ENCODE measurements at regions not wholly inside any gene's neighbourhood (a gene's known extent, or its start where the extent isn't known, plus 50 kb on each side); places are given as distances from the start of the nearest gene placed in this dataset.

- no peaks in the 10 kb centered on the region for H3K27me3 ChIP-seq
- H3K9me3 ChIP-seq, result no peaks in the 10 kb centered on the region
- no peak overlapping the region for H3K4me3 ChIP-seq
- no peaks in the 10 kb centered on the region for H3K4me1 ChIP-seq
- DNase-seq, result no peak
- TF ChIP-seq EP300 (IDR thresholded peaks at IDR 0.05) (no peak), POLR2A (IDR thresholded peaks at IDR 0.05) (no peak), CTCF (IDR thresholded peaks at IDR 0.05) (no peak), POLR2AphosphoS5 (IDR thresholded peaks at IDR 0.05) (no peak)
- H3K27ac ChIP-seq, result no peak overlapping the region
- H3K36me3 ChIP-seq, result no peaks in the 10 kb centered on the region
- intact Hi-C loops (cut with DNase I), result no loop called here
These were observed 1304.8 kb downstream of the HACE1 start for GRCh38 chr6:103554911-103555310.

GRCh38 chr6:103538381-103538780 lies 1321.3 kb downstream of the HACE1 start:
- no peak for TF ChIP-seq POLR2A (IDR thresholded peaks at IDR 0.05)
- TF ChIP-seq EP300 (IDR thresholded peaks at IDR 0.05), result no peak
- TF ChIP-seq POLR2AphosphoS5 (IDR thresholded peaks at IDR 0.05), result no peak
- no peak for TF ChIP-seq CTCF (IDR thresholded peaks at IDR 0.05)
- Histone ChIP-seq H3K27ac (no peak overlapping the region), H3K27me3 (no peaks in the 10 kb centered on the region), H3K9me3 (no peaks in the 10 kb centered on the region), H3K4me3 (no peak overlapping the region), H3K36me3 (no peaks in the 10 kb centered on the region), H3K4me1 (peaks cover 0 to 6% (median 0%) of the 10 kb centered on the region in 4 donors)
- intact Hi-C loops (cut with DNase I), result no loop called here
- DNase-seq, result no peak
- 63 to 74% methylated on average over 1 of the region's 1 CpG for WGBS, 2 donors

GRCh38 chr6:103534814-103535213 lies 1324.9 kb downstream of the HACE1 start:
- H3K4me3 ChIP-seq, result no peak overlapping the region
- H3K4me1 ChIP-seq, result peaks cover 0 to 6% (median 0%) of the 10 kb centered on the region in 4 donors
- intact Hi-C loops (cut with DNase I), result no loop called here
- TF ChIP-seq CTCF (IDR thresholded peaks at IDR 0.05), result no peak
- TF ChIP-seq POLR2AphosphoS5 (IDR thresholded peaks at IDR 0.05), result no peak
- TF ChIP-seq EP300 (IDR thresholded peaks at IDR 0.05), result no peak
- no peak for TF ChIP-seq POLR2A (IDR thresholded peaks at IDR 0.05)
- H3K36me3 ChIP-seq, result no peaks in the 10 kb centered on the region
- WGBS, 2 donors, result 52 to 62% methylated on average over 2 of the region's 2 CpGs
- no peak overlapping the region for H3K27ac ChIP-seq
- H3K27me3 ChIP-seq, result no peaks in the 10 kb centered on the region
- H3K9me3 ChIP-seq, result no peaks in the 10 kb centered on the region
- DNase-seq, result no peak

- H3K27me3 ChIP-seq, result no peaks in the 10 kb centered on the region
- intact Hi-C loops (cut with DNase I), result no loop called here
These were observed 1325.6 kb downstream of the HACE1 start for GRCh38 chr6:103534095-103534494.

More at GRCh38 chr6:103534095-103534494, 1325.6 kb downstream of the HACE1 start:
- DNase-seq, result no peak
- Histone ChIP-seq H3K9me3 (no peaks in the 10 kb centered on the region), H3K27ac (no peak overlapping the region), H3K4me1 (peaks cover 0 to 6% (median 0%) of the 10 kb centered on the region in 4 donors), H3K4me3 (no peak overlapping the region), H3K36me3 (no peaks in the 10 kb centered on the region)
- 57 to 74% methylated on average over 1 of the region's 1 CpG for WGBS, 2 donors
- no peak for TF ChIP-seq POLR2A (IDR thresholded peaks at IDR 0.05)
- no peak for TF ChIP-seq POLR2AphosphoS5 (IDR thresholded peaks at IDR 0.05)
- TF ChIP-seq EP300 (IDR thresholded peaks at IDR 0.05), result no peak
- TF ChIP-seq CTCF (IDR thresholded peaks at IDR 0.05), result no peak
